ENCODE measurements at regions not wholly inside any gene's neighbourhood (a gene's known extent, or its start where the extent isn't known, plus 50 kb on each side); places are given as distances from the start of the nearest gene placed in this dataset.

DNA sequence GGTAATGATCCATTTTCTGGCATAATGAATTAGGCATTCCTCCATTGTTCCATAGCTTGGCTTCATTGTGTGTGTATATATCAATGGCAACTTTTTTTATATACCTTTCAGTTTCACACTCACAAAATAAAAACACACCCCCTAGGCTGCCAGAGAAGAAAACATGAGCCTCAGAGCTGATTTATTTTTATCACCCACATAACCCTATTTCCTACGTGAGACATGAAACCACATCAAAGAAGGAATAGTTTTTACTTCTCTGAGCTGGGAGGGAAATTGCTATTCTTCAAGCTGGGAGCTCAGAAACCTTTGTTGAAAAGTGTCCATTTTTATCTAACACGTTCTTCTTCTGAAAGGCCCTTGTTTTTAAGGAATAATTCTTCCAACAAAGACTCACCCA is 126.7 kb upstream of the RAI2 start:
- Histone ChIP-seq H3K9ac (ENCODE audit: low read depth in 1 of 2, low read length in 2 of 2) (no peak overlapping the region), H3K4me1 (ENCODE audit: control insufficient read depth in 4 of 4, insufficient read depth in 4 of 4, low read length in 3 of 4) (peaks cover 0 to 7% (median 4%) of the 10 kb centered on the region in 4 donors), H3K9me3 (ENCODE audit: control insufficient read depth in 4 of 4, low read length in 3 of 4) (peaks cover 0 to 8% (median 2%) of the 10 kb centered on the region in 4 donors), H3K27ac (ENCODE audit: low read depth in 1 of 2, low read length in 2 of 2) (no peak overlapping the region), H3K27me3 (ENCODE audit: control insufficient read depth in 4 of 4, insufficient read depth in 4 of 4, low read length in 3 of 4) (peaks cover 0 to 3% (median 0%) of the 10 kb centered on the region in 4 donors), H3K36me3 (ENCODE audit: control insufficient read depth in 4 of 4, insufficient read depth in 3 of 4, low read depth in 1 of 4, low read length in 3 of 4) (no peaks in the 10 kb centered on the region), H3K4me3 (ENCODE audit: low read depth in 1 of 3, low read length in 3 of 3) (no peak overlapping the region)
- TF ChIP-seq RXRA (IDR thresholded peaks at IDR 0.05): no peak
- TF ChIP-seq, protein P1, sequence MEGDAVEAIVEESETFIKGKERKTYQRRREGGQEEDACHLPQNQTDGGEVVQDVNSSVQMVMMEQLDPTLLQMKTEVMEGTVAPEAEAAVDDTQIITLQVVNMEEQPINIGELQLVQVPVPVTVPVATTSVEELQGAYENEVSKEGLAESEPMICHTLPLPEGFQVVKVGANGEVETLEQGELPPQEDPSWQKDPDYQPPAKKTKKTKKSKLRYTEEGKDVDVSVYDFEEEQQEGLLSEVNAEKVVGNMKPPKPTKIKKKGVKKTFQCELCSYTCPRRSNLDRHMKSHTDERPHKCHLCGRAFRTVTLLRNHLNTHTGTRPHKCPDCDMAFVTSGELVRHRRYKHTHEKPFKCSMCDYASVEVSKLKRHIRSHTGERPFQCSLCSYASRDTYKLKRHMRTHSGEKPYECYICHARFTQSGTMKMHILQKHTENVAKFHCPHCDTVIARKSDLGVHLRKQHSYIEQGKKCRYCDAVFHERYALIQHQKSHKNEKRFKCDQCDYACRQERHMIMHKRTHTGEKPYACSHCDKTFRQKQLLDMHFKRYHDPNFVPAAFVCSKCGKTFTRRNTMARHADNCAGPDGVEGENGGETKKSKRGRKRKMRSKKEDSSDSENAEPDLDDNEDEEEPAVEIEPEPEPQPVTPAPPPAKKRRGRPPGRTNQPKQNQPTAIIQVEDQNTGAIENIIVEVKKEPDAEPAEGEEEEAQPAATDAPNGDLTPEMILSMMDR (IDR thresholded peaks at IDR 0.05; ENCODE audit: low read depth, low read length, missing input control): no peak
- TF ChIP-seq, protein P2, sequence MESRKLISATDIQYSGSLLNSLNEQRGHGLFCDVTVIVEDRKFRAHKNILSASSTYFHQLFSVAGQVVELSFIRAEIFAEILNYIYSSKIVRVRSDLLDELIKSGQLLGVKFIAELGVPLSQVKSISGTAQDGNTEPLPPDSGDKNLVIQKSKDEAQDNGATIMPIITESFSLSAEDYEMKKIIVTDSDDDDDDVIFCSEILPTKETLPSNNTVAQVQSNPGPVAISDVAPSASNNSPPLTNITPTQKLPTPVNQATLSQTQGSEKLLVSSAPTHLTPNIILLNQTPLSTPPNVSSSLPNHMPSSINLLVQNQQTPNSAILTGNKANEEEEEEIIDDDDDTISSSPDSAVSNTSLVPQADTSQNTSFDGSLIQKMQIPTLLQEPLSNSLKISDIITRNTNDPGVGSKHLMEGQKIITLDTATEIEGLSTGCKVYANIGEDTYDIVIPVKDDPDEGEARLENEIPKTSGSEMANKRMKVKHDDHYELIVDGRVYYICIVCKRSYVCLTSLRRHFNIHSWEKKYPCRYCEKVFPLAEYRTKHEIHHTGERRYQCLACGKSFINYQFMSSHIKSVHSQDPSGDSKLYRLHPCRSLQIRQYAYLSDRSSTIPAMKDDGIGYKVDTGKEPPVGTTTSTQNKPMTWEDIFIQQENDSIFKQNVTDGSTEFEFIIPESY (IDR thresholded peaks at IDR 0.05): no peak
- DNase-seq (ENCODE audit: low spot score): no peak
- 63% methylated on average over 2 of the region's 2 CpGs for WGBS

DNA sequence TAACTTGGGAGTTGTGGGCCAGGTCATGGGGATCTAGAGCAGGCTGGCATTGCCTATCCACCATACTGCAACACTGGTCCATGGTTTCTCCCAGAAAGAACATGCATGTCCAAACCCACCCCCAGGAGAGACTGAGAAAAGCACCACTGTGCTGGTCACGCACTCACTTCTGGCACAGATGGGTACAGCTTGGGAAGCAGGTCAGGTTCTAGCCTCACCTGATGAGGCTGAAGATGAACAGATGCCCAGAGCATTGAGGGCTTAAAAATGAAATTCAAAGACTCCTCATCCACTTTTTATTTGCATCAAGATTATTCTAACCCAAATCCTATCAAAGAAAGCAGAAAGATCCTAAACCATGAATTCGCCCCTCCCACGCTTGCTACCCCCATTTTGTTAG is 125.9 kb upstream of the RAI2 start:
- peaks cover 0 to 3% (median 0%) of the 10 kb centered on the region in 4 donors for H3K27me3 ChIP-seq (ENCODE audit: control insufficient read depth in 4 of 4, insufficient read depth in 4 of 4, low read length in 3 of 4)
- no peak overlapping the region for H3K9ac ChIP-seq (ENCODE audit: low read depth in 1 of 2, low read length in 2 of 2)
- no peak overlapping the region for H3K27ac ChIP-seq (ENCODE audit: low read depth in 1 of 2, low read length in 2 of 2)
- TF ChIP-seq HNF4G (IDR thresholded peaks at IDR 0.05) (no peak), TAF1 (conservative IDR thresholded peaks at IDR 0.05) (no peak), JUND (IDR thresholded peaks at IDR 0.05) (no peak), YY1 (IDR thresholded peaks at IDR 0.05) (no peak), GABPA (IDR thresholded peaks at IDR 0.05 in 1 of 2, conservative IDR thresholded peaks at IDR 0.05 in 1 of 2) (no peak), FOXA2 (IDR thresholded peaks at IDR 0.05) (no peak), NR2F2 (IDR thresholded peaks at IDR 0.05) (no peak), FOXA1 (IDR thresholded peaks at IDR 0.05) (no peak), EGR1 (IDR thresholded peaks at IDR 0.05; ENCODE audit: low read depth in 2 of 2) (no peak), HNF4A (conservative IDR thresholded peaks at IDR 0.05) (no peak), RXRA (IDR thresholded peaks at IDR 0.05) (no peak), RAD21 (IDR thresholded peaks at IDR 0.05) (no peak)
- TF ChIP-seq, protein P3, sequence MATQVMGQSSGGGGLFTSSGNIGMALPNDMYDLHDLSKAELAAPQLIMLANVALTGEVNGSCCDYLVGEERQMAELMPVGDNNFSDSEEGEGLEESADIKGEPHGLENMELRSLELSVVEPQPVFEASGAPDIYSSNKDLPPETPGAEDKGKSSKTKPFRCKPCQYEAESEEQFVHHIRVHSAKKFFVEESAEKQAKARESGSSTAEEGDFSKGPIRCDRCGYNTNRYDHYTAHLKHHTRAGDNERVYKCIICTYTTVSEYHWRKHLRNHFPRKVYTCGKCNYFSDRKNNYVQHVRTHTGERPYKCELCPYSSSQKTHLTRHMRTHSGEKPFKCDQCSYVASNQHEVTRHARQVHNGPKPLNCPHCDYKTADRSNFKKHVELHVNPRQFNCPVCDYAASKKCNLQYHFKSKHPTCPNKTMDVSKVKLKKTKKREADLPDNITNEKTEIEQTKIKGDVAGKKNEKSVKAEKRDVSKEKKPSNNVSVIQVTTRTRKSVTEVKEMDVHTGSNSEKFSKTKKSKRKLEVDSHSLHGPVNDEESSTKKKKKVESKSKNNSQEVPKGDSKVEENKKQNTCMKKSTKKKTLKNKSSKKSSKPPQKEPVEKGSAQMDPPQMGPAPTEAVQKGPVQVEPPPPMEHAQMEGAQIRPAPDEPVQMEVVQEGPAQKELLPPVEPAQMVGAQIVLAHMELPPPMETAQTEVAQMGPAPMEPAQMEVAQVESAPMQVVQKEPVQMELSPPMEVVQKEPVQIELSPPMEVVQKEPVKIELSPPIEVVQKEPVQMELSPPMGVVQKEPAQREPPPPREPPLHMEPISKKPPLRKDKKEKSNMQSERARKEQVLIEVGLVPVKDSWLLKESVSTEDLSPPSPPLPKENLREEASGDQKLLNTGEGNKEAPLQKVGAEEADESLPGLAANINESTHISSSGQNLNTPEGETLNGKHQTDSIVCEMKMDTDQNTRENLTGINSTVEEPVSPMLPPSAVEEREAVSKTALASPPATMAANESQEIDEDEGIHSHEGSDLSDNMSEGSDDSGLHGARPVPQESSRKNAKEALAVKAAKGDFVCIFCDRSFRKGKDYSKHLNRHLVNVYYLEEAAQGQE (IDR thresholded peaks at IDR 0.05): no peak
- TF ChIP-seq, protein P4, sequence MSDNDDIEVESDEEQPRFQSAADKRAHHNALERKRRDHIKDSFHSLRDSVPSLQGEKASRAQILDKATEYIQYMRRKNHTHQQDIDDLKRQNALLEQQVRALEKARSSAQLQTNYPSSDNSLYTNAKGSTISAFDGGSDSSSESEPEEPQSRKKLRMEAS (IDR thresholded peaks at IDR 0.05): no peak
- TF ChIP-seq, protein P1 (IDR thresholded peaks at IDR 0.05; ENCODE audit: low read depth, low read length, missing input control): no peak
- H3K9me3 ChIP-seq (ENCODE audit: control insufficient read depth in 4 of 4, low read length in 3 of 4): peaks cover 0 to 8% (median 2%) of the 10 kb centered on the region in 4 donors
- H3K4me1 ChIP-seq (ENCODE audit: control insufficient read depth in 4 of 4, insufficient read depth in 4 of 4, low read length in 3 of 4): peaks cover 0 to 7% (median 4%) of the 10 kb centered on the region in 4 donors
- no peak overlapping the region for H3K4me3 ChIP-seq (ENCODE audit: low read depth in 1 of 3, low read length in 3 of 3)
- no peaks in the 10 kb centered on the region for H3K36me3 ChIP-seq (ENCODE audit: control insufficient read depth in 4 of 4, insufficient read depth in 3 of 4, low read depth in 1 of 4, low read length in 3 of 4)
- 93% methylated on average over 3 of the region's 3 CpGs for WGBS
- DNase-seq (ENCODE audit: low spot score): no peak
